Naive B cell (primary cell): ENCODE measurements at regions not wholly inside any gene's neighbourhood (a gene's known extent, or its start where the extent isn't known, plus 50 kb on each side); places are given as distances from the start of the nearest gene placed in this dataset.
"Not testable (repeated sequence)": the region's sequence is repeated elsewhere in the genome, so short reads cannot be mapped to it uniquely, and the experiment has no call there.

Experiments used
- ATAC-seq, 2 donors: fragments of 150-1000 bp; cut with Tn5 transposase; 2 replicates each; pipeline ENCODE4 v1.10.0; 2021; ENCODE audit warnings: low read depth in 2 of 2, mild to moderate bottlenecking in 2 of 2, moderate library complexity in 2 of 2
- DNase-seq: peaks from one replicate; pipeline ENCODE4 v3.0.0; 2022
- H3K27ac Mint-ChIP-seq, 6 donors: one replicate each; pipeline ENCODE4 v1.8.0; 2020 to 2022; ENCODE audit warnings: mild to moderate bottlenecking in 6 of 6, mixed read lengths in 6 of 6, moderate library complexity in 5 of 6, inconsistent platforms in 2 of 6
- H3K27me3 Mint-ChIP-seq, 3 donors: one replicate each; pipeline ENCODE4 v1.8.0; 2021 to 2022; ENCODE audit warnings: mixed read lengths in 3 of 3, mild to moderate bottlenecking in 1 of 3
- H3K36me3 Mint-ChIP-seq, 2 donors: one replicate each; pipeline ENCODE4 v1.8.0; 2020 to 2022; ENCODE audit warnings: mixed read lengths in 2 of 2, inconsistent platforms in 1 of 2, mild to moderate bottlenecking in 1 of 2
- H3K4me1 Mint-ChIP-seq, 3 donors: one replicate each; pipeline ENCODE4 v1.8.0; 2020 to 2022; ENCODE audit warnings: mixed read lengths in 3 of 3, inconsistent platforms in 1 of 3, mild to moderate bottlenecking in 1 of 3, moderate library complexity in 1 of 3
- H3K4me3 Mint-ChIP-seq, 8 donors: one replicate each; pipeline ENCODE4 v1.8.0; 2020 to 2022; ENCODE audit warnings: mild to moderate bottlenecking in 8 of 8, mixed read lengths in 8 of 8, moderate library complexity in 8 of 8, inconsistent platforms in 2 of 8
- H3K9me3 Mint-ChIP-seq, 7 donors: one replicate each; pipeline ENCODE4 v1.8.0; 2020 to 2022; ENCODE audit warnings: mixed read lengths in 7 of 7, mild to moderate bottlenecking in 5 of 7, inconsistent platforms in 2 of 7, moderate library complexity in 1 of 7

GRCh38 chr10:31130406-31130805, 98.7 kb upstream of the ZNF438 start:
- ATAC-seq, result no peak
- Mint-ChIP-seq H3K9me3 (no peaks in the 10 kb centered on the region), H3K27me3 (no peaks in the 10 kb centered on the region), H3K27ac (no peak overlapping the region), H3K36me3 (no peaks in the 10 kb centered on the region), H3K4me3 (peak overlapping the region in 1 of 8 donors; percentile 0), H3K4me1 (peaks cover 0 to 14% (median 8%) of the 10 kb centered on the region in 3 donors)
- DNase-seq, result no peak

GRCh38 chr10:31131251-31131650, 99.6 kb upstream of the ZNF438 start:
- Mint-ChIP-seq H3K36me3 (no peaks in the 10 kb centered on the region), H3K27me3 (no peaks in the 10 kb centered on the region), H3K27ac (no peak overlapping the region), H3K4me1 (peaks cover 0 to 14% (median 8%) of the 10 kb centered on the region in 3 donors), H3K9me3 (no peaks in the 10 kb centered on the region), H3K4me3 (peak overlapping the region in 1 of 8 donors; percentile 65)
- DNase-seq (no peak), ATAC-seq (no peak)

GRCh38 chr10:31132681-31133244, 101.1 kb upstream of the ZNF438 start:
- Mint-ChIP-seq H3K4me1 (peaks cover 10 to 21% (median 16%) of the 10 kb centered on the region in 3 donors), H3K9me3 (no peaks in the 10 kb centered on the region), H3K27ac (peak overlapping the region in 1 of 6 donors; percentile 65), H3K27me3 (no peaks in the 10 kb centered on the region), H3K36me3 (no peaks in the 10 kb centered on the region), H3K4me3 (peak overlapping the region; percentile 71 to 90 (median 84))
- DNase-seq (no peak), ATAC-seq (no peak)

- H3K27me3 Mint-ChIP-seq, result no peaks in the 10 kb centered on the region
- H3K27ac Mint-ChIP-seq, result peak overlapping the region in 4 of 6 donors; percentile 18 to 73 (median 45)
- H3K36me3 Mint-ChIP-seq, result no peaks in the 10 kb centered on the region
- peak overlapping the region; percentile 71 to 91 (median 86) for H3K4me3 Mint-ChIP-seq
- no peak for DNase-seq
- no peak for ATAC-seq
- H3K9me3 Mint-ChIP-seq, result no peaks in the 10 kb centered on the region
- peaks cover 10 to 21% (median 16%) of the 10 kb centered on the region in 3 donors for H3K4me1 Mint-ChIP-seq
These were observed 101.7 kb upstream of the ZNF438 start for GRCh38 chr10:31133251-31133791.

GRCh38 chr10:31133792-31134310, 102.2 kb upstream of the ZNF438 start:
- Mint-ChIP-seq H3K4me1 (peaks cover 10 to 21% (median 16%) of the 10 kb centered on the region in 3 donors), H3K27me3 (no peaks in the 10 kb centered on the region), H3K36me3 (no peaks in the 10 kb centered on the region), H3K27ac (peak overlapping the region in 4 of 6 donors; percentile 18 to 70 (median 50)), H3K4me3 (peak overlapping the region; percentile 76 to 91 (median 86)), H3K9me3 (no peaks in the 10 kb centered on the region)
- DNase-seq (peak; percentile 47), ATAC-seq (peak; percentile 74 to 77)

- peak; percentile 44 to 59 for ATAC-seq
- H3K4me1 Mint-ChIP-seq, result peaks cover 10 to 21% (median 16%) of the 10 kb centered on the region in 3 donors
These were observed 102.8 kb upstream of the ZNF438 start for GRCh38 chr10:31134311-31134952.

GRCh38 chr10:31135171-31135570, 103.5 kb upstream of the ZNF438 start:
- ATAC-seq (no peak), DNase-seq (no peak)
- Mint-ChIP-seq H3K4me3 (peak overlapping the region in 7 of 8 donors; percentile 68 to 90 (median 85)), H3K4me1 (peaks cover 10 to 21% (median 16%) of the 10 kb centered on the region in 3 donors), H3K27ac (peak overlapping the region in 1 of 6 donors; percentile 43), H3K36me3 (no peaks in the 10 kb centered on the region), H3K27me3 (no peaks in the 10 kb centered on the region), H3K9me3 (no peaks in the 10 kb centered on the region)

More at GRCh38 chr10:31134311-31134952, 102.8 kb upstream of the ZNF438 start:
- H3K27ac Mint-ChIP-seq, result peak overlapping the region in 3 of 6 donors; percentile 43 to 94 (median 70)
- H3K9me3 Mint-ChIP-seq, result no peaks in the 10 kb centered on the region
- H3K27me3 Mint-ChIP-seq, result no peaks in the 10 kb centered on the region
- H3K36me3 Mint-ChIP-seq, result no peaks in the 10 kb centered on the region
- peak; percentile 23 for DNase-seq
- peak overlapping the region; percentile 76 to 91 (median 86) for H3K4me3 Mint-ChIP-seq

GRCh38 chr10:31135791-31136190, 104.1 kb upstream of the ZNF438 start:
- peaks cover 10 to 21% (median 16%) of the 10 kb centered on the region in 3 donors for H3K4me1 Mint-ChIP-seq
- not testable (repeated sequence) for DNase-seq, H3K27me3 Mint-ChIP-seq, H3K36me3 Mint-ChIP-seq, H3K9me3 Mint-ChIP-seq, H3K27ac Mint-ChIP-seq, ATAC-seq
- H3K4me3 Mint-ChIP-seq, result peak overlapping the region in 1 of 8 donors; percentile 75

GRCh38 chr10:31136386-31136785, 104.7 kb upstream of the ZNF438 start:
- H3K27me3 Mint-ChIP-seq, result no peaks in the 10 kb centered on the region
- peaks cover 10 to 21% (median 16%) of the 10 kb centered on the region in 3 donors for H3K4me1 Mint-ChIP-seq
- DNase-seq, result no peak
- H3K4me3 Mint-ChIP-seq, result peak overlapping the region in 1 of 8 donors; percentile 75
- H3K27ac Mint-ChIP-seq, result peak overlapping the region in 1 of 6 donors; percentile 4
- no peaks in the 10 kb centered on the region for H3K36me3 Mint-ChIP-seq
- no peak for ATAC-seq
- no peaks in the 10 kb centered on the region for H3K9me3 Mint-ChIP-seq

- H3K27ac Mint-ChIP-seq, result peak overlapping the region in 1 of 6 donors; percentile 25
- ATAC-seq (no peak), DNase-seq (no peak)
- H3K27me3 Mint-ChIP-seq, result no peaks in the 10 kb centered on the region
- H3K4me1 Mint-ChIP-seq, result peaks cover 10 to 21% (median 16%) of the 10 kb centered on the region in 3 donors
- H3K36me3 Mint-ChIP-seq, result no peaks in the 10 kb centered on the region
- H3K9me3 Mint-ChIP-seq, result no peaks in the 10 kb centered on the region
- H3K4me3 Mint-ChIP-seq, result peak overlapping the region in 1 of 8 donors; percentile 75
These were observed 105.5 kb upstream of the ZNF438 start for GRCh38 chr10:31136930-31137885.

- H3K9me3 Mint-ChIP-seq, result no peaks in the 10 kb centered on the region
- ATAC-seq, result no peak
- no peak overlapping the region for H3K27ac Mint-ChIP-seq
These were observed 106.4 kb upstream of the ZNF438 start for GRCh38 chr10:31138026-31138553.

GRCh38 chr10:31139497-31139896, 107.8 kb upstream of the ZNF438 start:
- ATAC-seq (no peak), DNase-seq (no peak)
- Mint-ChIP-seq H3K9me3 (no peaks in the 10 kb centered on the region), H3K27ac (no peak overlapping the region), H3K27me3 (no peaks in the 10 kb centered on the region), H3K36me3 (no peaks in the 10 kb centered on the region), H3K4me3 (no peak overlapping the region), H3K4me1 (peaks cover 10 to 14% (median 11%) of the 10 kb centered on the region in 3 donors)

More at GRCh38 chr10:31138026-31138553, 106.4 kb upstream of the ZNF438 start:
- Mint-ChIP-seq H3K4me3 (no peak overlapping the region), H3K36me3 (no peaks in the 10 kb centered on the region), H3K27me3 (no peaks in the 10 kb centered on the region), H3K4me1 (peaks cover 10 to 17% (median 12%) of the 10 kb centered on the region in 3 donors)
- no peak for DNase-seq
